Cardiac muscle cell (in vitro differentiated cells and primary cell): ENCODE measurements at regions not wholly inside any gene's neighbourhood (a gene's known extent, or its start where the extent isn't known, plus 50 kb on each side); places are given as distances from the start of the nearest gene placed in this dataset.

Source experiments
- DNase-seq, 2 donors: peaks; one replicate each; pipeline versions ENCODE4 v3.0.0 to v3.0.0-alpha.2; 2010 to 2017; ENCODE audit warnings: low read depth in 1 of 2, low spot score in 1 of 2
- H3K27ac ChIP-seq: fragments of 200-600 bp; sonication (generic); 2 replicates; pipeline ENCODE4 v1.5.1; 2016
- H3K27me3 ChIP-seq: fragments of 200-600 bp; sonication (generic); 2 replicates; pipeline ENCODE4 v1.6.0; 2016; ENCODE audit warnings: control low read depth
- H3K36me3 ChIP-seq: fragments of 200-600 bp; sonication (generic); 2 replicates; pipeline ENCODE4 v1.5.1; 2016; ENCODE audit warnings: control low read depth
- H3K4me1 ChIP-seq: fragments of 200-600 bp; sonication (generic); 2 replicates; pipeline ENCODE4 v1.8.1; 2017; ENCODE audit warnings: low read depth, mild to moderate bottlenecking, mixed run types
- H3K4me3 ChIP-seq: fragments of 200-600 bp; sonication (generic); 2 replicates; pipeline ENCODE4 v1.5.1; 2016; ENCODE audit warnings: mild to moderate bottlenecking
- H3K9me3 ChIP-seq: fragments of 200-600 bp; sonication (generic); 2 replicates; pipeline ENCODE4 v1.5.1; 2017; ENCODE audit warnings: low read depth, mild to moderate bottlenecking, control low read depth
- TF ChIP-seq, protein P1 (sequence below): IDR thresholded peaks from 2 replicates; pipeline ENCODE4 v1.5.1; 2012; ENCODE audit warnings: low read depth, mild to moderate bottlenecking, low read length

- Histone ChIP-seq H3K9me3 (no peaks in the 10 kb centered on the region), H3K4me3 (no peak overlapping the region), H3K27ac (no peak overlapping the region), H3K36me3 (no peaks in the 10 kb centered on the region), H3K4me1 (peaks cover 21% of the 10 kb centered on the region), H3K27me3 (no peaks in the 10 kb centered on the region)
- no peak for DNase-seq
- TF ChIP-seq, protein P1, sequence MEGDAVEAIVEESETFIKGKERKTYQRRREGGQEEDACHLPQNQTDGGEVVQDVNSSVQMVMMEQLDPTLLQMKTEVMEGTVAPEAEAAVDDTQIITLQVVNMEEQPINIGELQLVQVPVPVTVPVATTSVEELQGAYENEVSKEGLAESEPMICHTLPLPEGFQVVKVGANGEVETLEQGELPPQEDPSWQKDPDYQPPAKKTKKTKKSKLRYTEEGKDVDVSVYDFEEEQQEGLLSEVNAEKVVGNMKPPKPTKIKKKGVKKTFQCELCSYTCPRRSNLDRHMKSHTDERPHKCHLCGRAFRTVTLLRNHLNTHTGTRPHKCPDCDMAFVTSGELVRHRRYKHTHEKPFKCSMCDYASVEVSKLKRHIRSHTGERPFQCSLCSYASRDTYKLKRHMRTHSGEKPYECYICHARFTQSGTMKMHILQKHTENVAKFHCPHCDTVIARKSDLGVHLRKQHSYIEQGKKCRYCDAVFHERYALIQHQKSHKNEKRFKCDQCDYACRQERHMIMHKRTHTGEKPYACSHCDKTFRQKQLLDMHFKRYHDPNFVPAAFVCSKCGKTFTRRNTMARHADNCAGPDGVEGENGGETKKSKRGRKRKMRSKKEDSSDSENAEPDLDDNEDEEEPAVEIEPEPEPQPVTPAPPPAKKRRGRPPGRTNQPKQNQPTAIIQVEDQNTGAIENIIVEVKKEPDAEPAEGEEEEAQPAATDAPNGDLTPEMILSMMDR = no peak
Observed at GRCh38 chr11:97163631-97164191, 773.9 kb downstream of the JRKL start.

DNA sequence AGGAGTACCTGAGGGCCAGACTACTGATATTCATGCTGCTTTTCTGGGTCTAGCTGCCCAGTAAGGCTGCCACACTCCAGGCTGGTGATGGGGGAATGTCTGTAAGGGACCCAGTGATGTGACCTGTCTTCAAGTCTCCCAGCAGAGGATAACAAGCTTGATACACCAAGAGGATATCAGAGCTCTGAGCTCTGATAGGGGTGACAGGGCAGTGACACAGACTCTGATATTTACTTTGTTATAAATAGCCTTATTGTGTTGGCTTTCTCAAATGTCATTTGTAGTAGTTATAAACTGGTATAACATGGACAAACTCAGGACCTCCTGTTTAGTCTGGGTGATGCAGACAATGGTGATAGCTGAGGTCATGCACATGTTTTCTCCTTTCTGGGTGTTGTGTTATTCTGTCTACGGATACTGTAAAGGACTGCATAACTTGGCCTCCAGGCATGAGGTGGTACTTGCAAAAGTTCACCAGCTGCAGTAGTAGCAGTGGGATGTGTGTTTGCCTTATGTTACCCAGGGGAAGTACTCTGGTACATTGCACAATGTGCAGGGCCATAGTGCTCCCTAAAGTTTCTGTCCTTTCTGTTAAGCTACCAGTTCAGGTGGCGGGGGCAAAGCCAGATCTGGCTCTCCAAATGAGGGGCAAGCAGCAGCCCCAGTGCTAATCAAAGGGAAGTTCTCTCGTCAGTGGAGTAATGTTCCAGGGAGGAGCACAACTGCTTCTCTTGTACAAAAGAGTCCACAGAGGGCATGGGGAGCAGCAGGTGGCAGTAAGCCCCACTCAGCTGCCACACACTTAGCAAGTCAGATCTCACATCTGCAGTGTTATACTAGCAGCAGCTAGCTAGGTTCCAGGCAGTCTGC is 812.2 kb downstream of the JRKL start:
- TF ChIP-seq, protein P1 = no peak
- Histone ChIP-seq H3K27me3 (no peaks in the 10 kb centered on the region), H3K36me3 (no peaks in the 10 kb centered on the region), H3K27ac (peak overlapping the region; percentile 83), H3K9me3 (no peaks in the 10 kb centered on the region), H3K4me1 (peaks cover 37% of the 10 kb centered on the region), H3K4me3 (no peak overlapping the region)
- peak in 1 of 2 donors; percentile 39 for DNase-seq

- Histone ChIP-seq H3K4me3 (no peak overlapping the region), H3K27ac (peak overlapping the region; percentile 83), H3K4me1 (peaks cover 37% of the 10 kb centered on the region), H3K36me3 (no peaks in the 10 kb centered on the region), H3K9me3 (no peaks in the 10 kb centered on the region), H3K27me3 (no peaks in the 10 kb centered on the region)
- TF ChIP-seq, protein P1 = no peak
- DNase-seq = peak in 1 of 2 donors; percentile 62
Observed at GRCh38 chr11:97202613-97203292, 812.9 kb downstream of the JRKL start.

GRCh38 chr11:97218011-97218410 is 828.2 kb downstream of the JRKL start:
- no peak overlapping the region for H3K27ac ChIP-seq
- TF ChIP-seq, protein P1 = no peak
- H3K4me1 ChIP-seq = no peaks in the 10 kb centered on the region

DNA sequence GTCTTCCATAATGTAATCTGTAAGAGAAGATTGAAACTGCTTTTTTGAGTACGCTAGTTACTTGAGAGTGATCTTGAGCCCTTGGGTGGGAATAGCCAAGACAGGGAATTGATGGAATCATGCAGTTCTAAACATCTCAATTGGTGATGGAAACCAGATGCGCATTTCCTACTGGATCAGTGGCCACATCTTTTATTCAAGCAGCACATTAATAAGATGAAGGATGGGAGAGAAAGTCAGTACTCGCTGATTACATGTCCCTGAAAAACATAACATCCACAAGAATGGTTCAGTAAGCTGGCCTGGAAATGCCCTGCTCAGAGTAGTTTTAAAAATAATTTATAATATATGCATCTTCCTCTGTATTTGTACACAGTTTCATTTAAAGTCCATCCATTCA is 833.8 kb downstream of the JRKL start:
- DNase-seq = no peak
- Histone ChIP-seq H3K4me3 (no peak overlapping the region), H3K9me3 (no peaks in the 10 kb centered on the region), H3K4me1 (peaks cover 17% of the 10 kb centered on the region), H3K27me3 (no peaks in the 10 kb centered on the region), H3K36me3 (no peaks in the 10 kb centered on the region), H3K27ac (peak overlapping the region; percentile 64)
- TF ChIP-seq, protein P1 = no peak

More at GRCh38 chr11:97218011-97218410, 828.2 kb downstream of the JRKL start:
- no peak overlapping the region for H3K4me3 ChIP-seq
- H3K9me3 ChIP-seq = no peaks in the 10 kb centered on the region
- H3K36me3 ChIP-seq = no peaks in the 10 kb centered on the region
- DNase-seq = no peak
- H3K27me3 ChIP-seq = no peaks in the 10 kb centered on the region
